Stomach smooth muscle (tissue), 2 donors: ENCODE measurements at regions not wholly inside any gene's neighbourhood (a gene's known extent, or its start where the extent isn't known, plus 50 kb on each side); places are given as distances from the start of the nearest gene placed in this dataset.

Source experiments
- H3K27ac ChIP-seq: one replicate; pipeline ENCODE4 v1.7.0; 2013; ENCODE audit warnings: mild to moderate bottlenecking, low read length, inconsistent platforms
- H3K27me3 ChIP-seq, 2 donors: one replicate each; pipeline ENCODE4 v1.7.0; 2013; ENCODE audit warnings: low read length in 2 of 2; ENCODE audit not compliant: insufficient read depth in 2 of 2, control insufficient read depth in 1 of 2
- H3K36me3 ChIP-seq, 2 donors: one replicate each; pipeline ENCODE4 v1.7.0; 2013; ENCODE audit warnings: low read length in 2 of 2; ENCODE audit not compliant: control insufficient read depth in 2 of 2, insufficient read depth in 2 of 2
- H3K4me1 ChIP-seq: one replicate; pipeline ENCODE4 v1.7.0; 2013; ENCODE audit warnings: low read length; ENCODE audit not compliant: control insufficient read depth, insufficient read depth
- H3K4me3 ChIP-seq, 2 donors: one replicate each; pipeline ENCODE4 v1.7.0; 2013; ENCODE audit warnings: low read length in 2 of 2
- H3K9ac ChIP-seq, 2 donors: one replicate each; pipeline ENCODE4 v1.7.0; 2013; ENCODE audit warnings: low read length in 2 of 2, mild to moderate bottlenecking in 1 of 2
- H3K9me3 ChIP-seq, 2 donors: one replicate each; pipeline ENCODE4 v1.7.0; 2013; ENCODE audit warnings: low read length in 2 of 2; ENCODE audit not compliant: control insufficient read depth in 2 of 2
- donor health status: healthy.
- donor health status: Pancreatic carcinoma.

- Histone ChIP-seq H3K4me1 (no peaks in the 10 kb centered on the region), H3K36me3 (no peaks in the 10 kb centered on the region), H3K9me3 (no peaks in the 10 kb centered on the region), H3K9ac (no peak overlapping the region), H3K27ac (no peak overlapping the region), H3K4me3 (no peak overlapping the region), H3K27me3 (no peaks in the 10 kb centered on the region)
Observed at GRCh38 chr7:108770981-108771745, 201.5 kb downstream of the DNAJB9 start.

GRCh38 chr7:108771853-108772252 lies 202.2 kb downstream of the DNAJB9 start:
- no peak overlapping the region for H3K4me3 ChIP-seq
- H3K36me3 ChIP-seq: no peaks in the 10 kb centered on the region
- H3K4me1 ChIP-seq: no peaks in the 10 kb centered on the region
- no peaks in the 10 kb centered on the region for H3K27me3 ChIP-seq
- H3K27ac ChIP-seq: no peak overlapping the region
- H3K9me3 ChIP-seq: no peaks in the 10 kb centered on the region
- H3K9ac ChIP-seq: no peak overlapping the region

DNA sequence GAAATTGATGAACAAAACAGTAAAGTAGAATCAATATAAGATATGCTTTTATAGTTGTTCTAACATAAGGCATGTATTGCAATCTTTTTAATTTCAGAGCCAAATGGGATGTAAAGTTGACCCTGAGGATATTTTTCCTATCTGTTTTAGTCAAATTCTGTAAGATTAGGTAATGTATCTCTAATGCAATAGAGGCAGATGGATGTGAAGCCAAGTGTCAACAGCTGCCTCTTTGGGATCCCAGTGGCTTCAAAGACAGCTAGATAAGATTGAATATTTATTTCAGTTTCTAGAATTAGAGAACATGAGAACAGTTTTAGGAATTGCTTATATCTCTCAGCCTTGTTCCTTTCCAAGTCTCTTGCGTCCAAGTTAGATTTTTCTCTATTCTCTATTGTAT lies 208.3 kb downstream of the DNAJB9 start:
- Histone ChIP-seq H3K9me3 (no peaks in the 10 kb centered on the region), H3K36me3 (no peaks in the 10 kb centered on the region), H3K27ac (no peak overlapping the region), H3K27me3 (no peaks in the 10 kb centered on the region), H3K9ac (no peak overlapping the region), H3K4me3 (no peak overlapping the region), H3K4me1 (no peaks in the 10 kb centered on the region)

- Histone ChIP-seq H3K9me3 (peaks cover 0 to 3% of the 10 kb centered on the region in 2 donors), H3K36me3 (no peaks in the 10 kb centered on the region), H3K27ac (no peak overlapping the region), H3K27me3 (no peaks in the 10 kb centered on the region), H3K4me1 (no peaks in the 10 kb centered on the region), H3K4me3 (no peak overlapping the region), H3K9ac (no peak overlapping the region)
Observed at GRCh38 chr7:108789451-108789850, 219.8 kb downstream of the DNAJB9 start.

DNA sequence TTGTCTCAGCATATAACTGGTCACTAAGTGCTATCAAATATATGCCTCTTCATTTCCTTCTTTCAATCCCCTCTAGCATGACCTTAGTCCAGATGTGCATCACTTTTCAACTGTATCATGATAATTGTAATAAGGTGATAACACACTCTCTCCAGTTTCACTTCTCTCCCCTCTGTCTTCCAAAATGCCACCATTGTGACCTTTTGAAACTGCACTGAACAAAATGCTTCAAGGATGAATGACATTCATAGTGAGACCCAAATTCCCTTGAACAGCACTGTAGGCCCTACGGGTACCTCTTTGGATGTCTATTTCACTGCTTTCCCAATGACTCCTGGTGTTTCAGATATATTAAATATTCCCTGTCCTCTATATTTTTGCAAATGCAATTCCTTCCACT lies 224.8 kb downstream of the DNAJB9 start:
- Histone ChIP-seq H3K27me3 (no peaks in the 10 kb centered on the region), H3K4me3 (no peak overlapping the region), H3K9me3 (peaks cover 0 to 3% of the 10 kb centered on the region in 2 donors), H3K27ac (no peak overlapping the region), H3K9ac (no peak overlapping the region), H3K36me3 (no peaks in the 10 kb centered on the region), H3K4me1 (no peaks in the 10 kb centered on the region)

GRCh38 chr7:108802650-108803049 lies 233.0 kb downstream of the DNAJB9 start:
- H3K4me3 ChIP-seq: no peak overlapping the region
- H3K27me3 ChIP-seq: no peaks in the 10 kb centered on the region
- H3K36me3 ChIP-seq: no peaks in the 10 kb centered on the region
- no peak overlapping the region for H3K27ac ChIP-seq
- H3K4me1 ChIP-seq: no peaks in the 10 kb centered on the region
- H3K9me3 ChIP-seq: no peaks in the 10 kb centered on the region
- no peak overlapping the region for H3K9ac ChIP-seq

- no peaks in the 10 kb centered on the region for H3K36me3 ChIP-seq
- no peak overlapping the region for H3K4me3 ChIP-seq
- no peaks in the 10 kb centered on the region for H3K27me3 ChIP-seq
- H3K27ac ChIP-seq: no peak overlapping the region
- no peak overlapping the region for H3K9ac ChIP-seq
- H3K9me3 ChIP-seq: no peaks in the 10 kb centered on the region
- no peaks in the 10 kb centered on the region for H3K4me1 ChIP-seq
Observed at GRCh38 chr7:108805808-108806397, 236.2 kb downstream of the DNAJB9 start.

GRCh38 chr7:108808549-108809266 lies 239.0 kb downstream of the DNAJB9 start:
- Histone ChIP-seq H3K27ac (no peak overlapping the region), H3K4me3 (no peak overlapping the region), H3K27me3 (no peaks in the 10 kb centered on the region), H3K36me3 (no peaks in the 10 kb centered on the region), H3K9ac (no peak overlapping the region), H3K9me3 (no peaks in the 10 kb centered on the region), H3K4me1 (no peaks in the 10 kb centered on the region)

- Histone ChIP-seq H3K27ac (no peak overlapping the region), H3K9ac (no peak overlapping the region), H3K27me3 (no peaks in the 10 kb centered on the region), H3K4me3 (no peak overlapping the region), H3K4me1 (no peaks in the 10 kb centered on the region), H3K36me3 (no peaks in the 10 kb centered on the region), H3K9me3 (no peaks in the 10 kb centered on the region)
Observed at GRCh38 chr7:108809356-108809755, 239.7 kb downstream of the DNAJB9 start.

GRCh38 chr7:108810756-108811385 lies 241.2 kb downstream of the DNAJB9 start:
- H3K9ac ChIP-seq: no peak overlapping the region
- H3K27me3 ChIP-seq: no peaks in the 10 kb centered on the region
- no peak overlapping the region for H3K27ac ChIP-seq
- no peak overlapping the region for H3K4me3 ChIP-seq
- H3K36me3 ChIP-seq: no peaks in the 10 kb centered on the region
- no peaks in the 10 kb centered on the region for H3K4me1 ChIP-seq
- H3K9me3 ChIP-seq: no peaks in the 10 kb centered on the region
